NT2/D1 (cell line): ENCODE measurements at regions not wholly inside any gene's neighbourhood (a gene's known extent, or its start where the extent isn't known, plus 50 kb on each side); places are given as distances from the start of the nearest gene placed in this dataset.

ENCODE experiments used
- SUZ12 ChIP-seq: IDR thresholded peaks from 2 replicates; pipeline ENCODE4 v1.6.1; 2011; ENCODE audit not compliant: insufficient read length, insufficient read depth; ENCODE audit errors: extremely low read depth
- ZNF274 ChIP-seq: IDR thresholded peaks from 2 replicates; pipeline ENCODE4 v1.6.1; 2011; ENCODE audit warnings: mild to moderate bottlenecking, low read depth, low read length

- no peak for TF ChIP-seq ZNF274
- no peak for TF ChIP-seq SUZ12
These were observed 90.4 kb downstream of the SYNE3 start for GRCh38 chr14:95426116-95426475.
